ENCODE measurements at regions not wholly inside any gene's neighbourhood (a gene's known extent, or its start where the extent isn't known, plus 50 kb on each side); places are given as distances from the start of the nearest gene placed in this dataset.
A peak's percentile ranks its signal among the peaks of the same experiment; 100 is the strongest.

DNA sequence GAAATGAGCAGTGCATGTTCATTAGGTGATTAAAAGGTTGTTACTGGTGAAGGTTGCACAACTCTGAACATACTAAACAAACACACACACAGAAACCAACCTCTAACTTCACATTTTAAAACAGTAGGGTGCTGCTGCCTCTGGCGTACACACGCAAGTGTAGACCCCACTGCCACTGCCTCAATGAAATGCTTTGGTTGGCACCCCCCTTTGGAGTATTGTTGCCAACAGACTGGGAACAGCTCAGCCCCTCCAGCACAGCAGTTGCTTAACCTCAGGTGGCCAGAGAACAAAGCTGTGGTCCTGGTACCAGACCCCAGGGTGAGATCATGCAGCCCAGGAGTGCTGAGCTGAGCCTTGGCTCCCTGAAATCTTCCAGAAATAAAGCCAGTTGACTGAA is 138.6 kb downstream of the TMEM18 start:
- H3K36me3 ChIP-seq (replicated peaks in 1 of 2; ENCODE audit: control insufficient read depth in 2 of 2, insufficient read depth in 2 of 2, low read length in 2 of 2), result no peaks in the 10 kb centered on the region
- no peak overlapping the region for H3K23ac ChIP-seq (ENCODE audit: low read depth, low read length, poor library complexity)
- H2BK12ac ChIP-seq (ENCODE audit: low read length), result no peak overlapping the region
- no peaks in the 10 kb centered on the region for H3K79me1 ChIP-seq (ENCODE audit: low read depth, low read length)
- H2BK120ac ChIP-seq (ENCODE audit: low read depth, low read length), result no peak overlapping the region
- DNase-seq (ENCODE audit: low spot score), result no peak
- no peak overlapping the region for H2BK5ac ChIP-seq (ENCODE audit: low read length)
- H3K9ac ChIP-seq (ENCODE audit: low read depth, low read length, poor library complexity), result no peak overlapping the region
- H3K14ac ChIP-seq (ENCODE audit: low read length), result no peak overlapping the region
- no peak overlapping the region for H2BK15ac ChIP-seq (ENCODE audit: low read length)
- H2AK5ac ChIP-seq (ENCODE audit: low read depth, low read length), result no peak overlapping the region
- H3K4me2 ChIP-seq (ENCODE audit: insufficient read depth, low read length, poor library complexity, severe bottlenecking), result no peak overlapping the region
- no peak overlapping the region for H4K91ac ChIP-seq (ENCODE audit: low read depth, low read length, poor library complexity)
- no peak overlapping the region for H3K18ac ChIP-seq (ENCODE audit: low read length)
- H2AFZ ChIP-seq (ENCODE audit: low read length), result no peak overlapping the region
- WGBS, 2 donors (ENCODE audit: extremely low coverage in 2 of 2, insufficient read length in 2 of 2, insufficient replicate concordance in 1 of 2), result no CpG with 5 or more reads among the region's 2 CpGs
- no peaks in the 10 kb centered on the region for H3K27me3 ChIP-seq (ENCODE audit: control insufficient read depth in 3 of 3, insufficient read depth in 3 of 3, low read depth in 1 of 3, low read length in 3 of 3)
- no peaks in the 10 kb centered on the region for H3K4me1 ChIP-seq (ENCODE audit: control insufficient read depth in 2 of 2, insufficient read depth in 1 of 2, low read depth in 1 of 2, low read length in 2 of 2)
- H3K9me3 ChIP-seq (replicated peaks in 1 of 2; ENCODE audit: control insufficient read depth in 2 of 2, insufficient read depth in 1 of 2, low read depth in 1 of 2, low read length in 2 of 2), result peaks cover 0 to 4% of the 10 kb centered on the region in 2 donors
- no peak overlapping the region for H3K27ac ChIP-seq (replicated peaks; ENCODE audit: low read length)
- H3K4me3 ChIP-seq (ENCODE audit: low read length in 2 of 2), result no peak overlapping the region
- no peak overlapping the region for H4K8ac ChIP-seq (ENCODE audit: low read depth, low read length)
- no peak overlapping the region for H3K4ac ChIP-seq (ENCODE audit: low read length)

- Histone ChIP-seq H4K8ac (ENCODE audit: low read depth, low read length) (no peak overlapping the region), H2BK120ac (ENCODE audit: low read depth, low read length) (no peak overlapping the region), H4K91ac (ENCODE audit: low read depth, low read length, poor library complexity) (no peak overlapping the region), H3K79me1 (ENCODE audit: low read depth, low read length) (no peaks in the 10 kb centered on the region), H2BK5ac (ENCODE audit: low read length) (no peak overlapping the region), H2BK15ac (ENCODE audit: low read length) (no peak overlapping the region), H3K9ac (ENCODE audit: low read depth, low read length, poor library complexity) (no peak overlapping the region), H3K9me3 (replicated peaks in 1 of 2; ENCODE audit: control insufficient read depth in 2 of 2, insufficient read depth in 1 of 2, low read depth in 1 of 2, low read length in 2 of 2) (peaks cover 4 to 5% of the 10 kb centered on the region in 2 donors), H3K18ac (ENCODE audit: low read length) (no peak overlapping the region), H3K27me3 (ENCODE audit: control insufficient read depth in 3 of 3, insufficient read depth in 3 of 3, low read depth in 1 of 3, low read length in 3 of 3) (no peaks in the 10 kb centered on the region), H3K4me1 (ENCODE audit: control insufficient read depth in 2 of 2, insufficient read depth in 1 of 2, low read depth in 1 of 2, low read length in 2 of 2) (no peaks in the 10 kb centered on the region), H3K36me3 (replicated peaks in 1 of 2; ENCODE audit: control insufficient read depth in 2 of 2, insufficient read depth in 2 of 2, low read length in 2 of 2) (no peaks in the 10 kb centered on the region), H2AK5ac (ENCODE audit: low read depth, low read length) (no peak overlapping the region), H2BK12ac (ENCODE audit: low read length) (no peak overlapping the region), H3K4me2 (ENCODE audit: insufficient read depth, low read length, poor library complexity, severe bottlenecking) (no peak overlapping the region), H3K14ac (ENCODE audit: low read length) (no peak overlapping the region), H3K4ac (ENCODE audit: low read length) (no peak overlapping the region), H3K27ac (replicated peaks; ENCODE audit: low read length) (no peak overlapping the region), H3K23ac (ENCODE audit: low read depth, low read length, poor library complexity) (no peak overlapping the region), H2AFZ (ENCODE audit: low read length) (no peak overlapping the region), H3K4me3 (ENCODE audit: low read length in 2 of 2) (no peak overlapping the region)
- no peak for DNase-seq (ENCODE audit: low spot score)
- WGBS, 2 donors (ENCODE audit: extremely low coverage in 2 of 2, insufficient read length in 2 of 2, insufficient replicate concordance in 1 of 2), result no CpG with 5 or more reads among the region's 3 CpGs
Measured at GRCh38 chr2:535222-535621, 142.0 kb downstream of the TMEM18 start.

DNA sequence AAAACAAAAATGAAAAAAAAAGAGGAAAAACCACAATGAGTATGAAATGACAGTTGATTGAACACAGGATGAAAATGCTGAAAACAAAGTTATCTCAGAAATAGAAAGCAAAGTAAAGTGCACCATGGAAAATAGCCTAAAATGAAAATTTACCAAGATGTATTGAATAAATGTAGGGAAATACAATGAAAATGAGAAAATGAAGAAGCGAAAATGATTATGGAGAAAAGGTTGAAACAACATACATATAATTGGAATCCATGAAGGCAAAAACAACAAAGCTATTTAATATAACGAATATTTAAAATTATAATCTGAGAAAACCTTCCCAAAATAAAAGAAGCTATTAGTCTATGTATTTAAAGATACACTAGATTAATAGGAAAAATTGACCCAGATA is 147.4 kb downstream of the TMEM18 start:
- H3K4ac ChIP-seq (ENCODE audit: low read length), result no peak overlapping the region
- 100% methylated on average over 1 of the region's 2 CpGs; no CpG with 5 or more reads in 1 of the 2 donors for WGBS, 2 donors (ENCODE audit: extremely low coverage in 2 of 2, insufficient read length in 2 of 2, insufficient replicate concordance in 1 of 2)

GRCh38 chr2:529424-529823 is 147.8 kb downstream of the TMEM18 start:
- Histone ChIP-seq H3K27me3 (ENCODE audit: control insufficient read depth in 3 of 3, insufficient read depth in 3 of 3, low read depth in 1 of 3, low read length in 3 of 3) (peaks cover 0 to 10% (median 0%) of the 10 kb centered on the region in 3 experiments), H4K8ac (ENCODE audit: low read depth, low read length) (no peak overlapping the region), H2BK120ac (ENCODE audit: low read depth, low read length) (no peak overlapping the region), H4K91ac (ENCODE audit: low read depth, low read length, poor library complexity) (no peak overlapping the region), H3K4me1 (ENCODE audit: control insufficient read depth in 2 of 2, insufficient read depth in 1 of 2, low read depth in 1 of 2, low read length in 2 of 2) (peaks cover 10 to 11% of the 10 kb centered on the region in 2 donors), H3K4me3 (ENCODE audit: low read length in 2 of 2) (no peak overlapping the region), H2BK12ac (ENCODE audit: low read length) (no peak overlapping the region), H2BK5ac (ENCODE audit: low read length) (no peak overlapping the region), H3K27ac (replicated peaks; ENCODE audit: low read length) (no peak overlapping the region), H3K14ac (ENCODE audit: low read length) (no peak overlapping the region), H3K23ac (ENCODE audit: low read depth, low read length, poor library complexity) (no peak overlapping the region), H2AFZ (ENCODE audit: low read length) (peak overlapping the region; percentile 70), H3K4me2 (ENCODE audit: insufficient read depth, low read length, poor library complexity, severe bottlenecking) (no peak overlapping the region), H3K79me1 (ENCODE audit: low read depth, low read length) (no peaks in the 10 kb centered on the region), H3K18ac (ENCODE audit: low read length) (no peak overlapping the region), H2BK15ac (ENCODE audit: low read length) (no peak overlapping the region), H3K36me3 (replicated peaks in 1 of 2; ENCODE audit: control insufficient read depth in 2 of 2, insufficient read depth in 2 of 2, low read length in 2 of 2) (no peaks in the 10 kb centered on the region), H3K4ac (ENCODE audit: low read length) (no peak overlapping the region), H2AK5ac (ENCODE audit: low read depth, low read length) (no peak overlapping the region), H3K9ac (ENCODE audit: low read depth, low read length, poor library complexity) (no peak overlapping the region), H3K9me3 (replicated peaks in 1 of 2; ENCODE audit: control insufficient read depth in 2 of 2, insufficient read depth in 1 of 2, low read depth in 1 of 2, low read length in 2 of 2) (peaks cover 0 to 9% of the 10 kb centered on the region in 2 donors)
- WGBS, 2 donors (ENCODE audit: extremely low coverage in 2 of 2, insufficient read length in 2 of 2, insufficient replicate concordance in 1 of 2), result no CpG with 5 or more reads among the region's 2 CpGs
- DNase-seq (ENCODE audit: low spot score), result no peak

More for the DNA sequence above, 147.4 kb downstream of the TMEM18 start:
- DNase-seq (ENCODE audit: low spot score), result no peak
- Histone ChIP-seq H3K4me1 (ENCODE audit: control insufficient read depth in 2 of 2, insufficient read depth in 1 of 2, low read depth in 1 of 2, low read length in 2 of 2) (peaks cover 10 to 11% of the 10 kb centered on the region in 2 donors), H3K27ac (replicated peaks; ENCODE audit: low read length) (no peak overlapping the region), H2AFZ (ENCODE audit: low read length) (no peak overlapping the region), H3K18ac (ENCODE audit: low read length) (no peak overlapping the region), H3K9ac (ENCODE audit: low read depth, low read length, poor library complexity) (no peak overlapping the region), H3K9me3 (replicated peaks in 1 of 2; ENCODE audit: control insufficient read depth in 2 of 2, insufficient read depth in 1 of 2, low read depth in 1 of 2, low read length in 2 of 2) (peaks cover 0 to 9% of the 10 kb centered on the region in 2 donors), H2AK5ac (ENCODE audit: low read depth, low read length) (no peak overlapping the region), H4K8ac (ENCODE audit: low read depth, low read length) (no peak overlapping the region), H2BK15ac (ENCODE audit: low read length) (no peak overlapping the region), H3K36me3 (replicated peaks in 1 of 2; ENCODE audit: control insufficient read depth in 2 of 2, insufficient read depth in 2 of 2, low read length in 2 of 2) (no peaks in the 10 kb centered on the region), H2BK12ac (ENCODE audit: low read length) (no peak overlapping the region), H3K4me2 (ENCODE audit: insufficient read depth, low read length, poor library complexity, severe bottlenecking) (no peak overlapping the region), H4K91ac (ENCODE audit: low read depth, low read length, poor library complexity) (no peak overlapping the region), H3K23ac (ENCODE audit: low read depth, low read length, poor library complexity) (no peak overlapping the region), H3K14ac (ENCODE audit: low read length) (no peak overlapping the region), H3K27me3 (ENCODE audit: control insufficient read depth in 3 of 3, insufficient read depth in 3 of 3, low read depth in 1 of 3, low read length in 3 of 3) (peaks cover 0 to 10% (median 0%) of the 10 kb centered on the region in 3 experiments), H3K79me1 (ENCODE audit: low read depth, low read length) (no peaks in the 10 kb centered on the region), H2BK5ac (ENCODE audit: low read length) (no peak overlapping the region), H2BK120ac (ENCODE audit: low read depth, low read length) (no peak overlapping the region), H3K4me3 (ENCODE audit: low read length in 2 of 2) (no peak overlapping the region)

Data from neuronal stem cell (in vitro differentiated cells).